ENCODE measurements at regions not wholly inside any gene's neighbourhood (a gene's known extent, or its start where the extent isn't known, plus 50 kb on each side); places are given as distances from the start of the nearest gene placed in this dataset.
"Not testable (repeated sequence)": the region's sequence is repeated elsewhere in the genome, so short reads cannot be mapped to it uniquely, and the experiment has no call there.

DNA sequence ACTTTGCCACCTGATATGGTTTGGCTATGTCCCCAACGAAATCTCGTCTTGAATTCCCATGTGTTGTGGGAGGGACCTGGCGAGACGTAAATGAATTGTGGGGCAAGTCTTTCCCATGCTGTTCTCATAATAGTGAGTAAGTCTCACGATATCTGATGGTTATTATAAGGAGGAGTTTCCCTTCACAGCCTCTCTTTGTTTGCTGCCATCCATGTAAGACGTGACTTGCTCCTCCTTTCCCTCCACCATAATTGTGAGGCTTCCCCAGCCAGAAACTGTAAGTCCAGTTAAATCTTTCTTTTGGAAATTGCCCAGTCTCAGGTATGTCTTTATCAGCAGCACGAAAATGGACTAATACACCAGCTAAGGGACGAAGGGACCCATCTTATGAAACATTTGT, 1303.3 kb downstream of the SUCLG1 start:
- DNase-seq (ENCODE audit: low spot score): no peak

GRCh38 chr2:83143946-83144345, 1315.1 kb downstream of the SUCLG1 start:
- DNase-seq (ENCODE audit: low spot score): no peak

DNA sequence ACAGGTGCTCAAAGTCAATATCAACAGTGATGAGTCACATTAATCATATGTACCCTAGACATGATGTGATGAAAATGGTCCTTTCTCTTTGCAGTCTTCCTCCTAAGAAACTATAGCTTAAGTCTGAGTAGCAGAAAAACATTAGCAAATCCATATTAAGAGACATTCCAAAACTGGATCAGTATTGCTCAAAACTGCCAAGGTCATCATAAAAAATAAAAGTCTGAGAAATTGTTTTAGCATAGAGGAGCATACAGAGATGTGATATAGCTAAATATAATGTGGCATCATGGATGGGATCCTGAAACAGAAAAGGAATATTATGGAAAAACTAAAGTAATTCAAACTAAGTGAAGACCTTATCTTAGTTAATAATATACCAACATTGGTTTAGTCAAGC, 1316.1 kb downstream of the SUCLG1 start:
- no peak for DNase-seq (ENCODE audit: low spot score)

DNA sequence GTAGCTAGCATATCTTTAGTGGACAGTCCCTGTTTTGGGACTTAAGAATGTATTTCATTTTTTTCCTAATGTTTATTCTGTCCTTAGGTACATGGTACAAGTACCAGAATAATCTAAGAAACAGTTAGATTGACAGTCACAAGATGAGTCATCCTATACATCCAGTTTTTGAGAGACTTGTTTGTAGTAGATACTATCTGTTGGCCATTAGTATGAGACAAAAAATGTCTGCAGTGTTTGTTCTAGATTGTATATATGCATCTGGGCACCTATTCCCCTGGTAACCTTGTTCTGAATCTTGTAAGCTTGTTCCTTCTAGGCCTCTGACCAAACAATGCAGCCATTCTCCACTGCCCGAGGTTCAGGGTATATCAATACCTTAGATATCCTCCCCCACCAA, 1343.5 kb downstream of the SUCLG1 start:
- no peak for DNase-seq (ENCODE audit: low spot score)

DNA sequence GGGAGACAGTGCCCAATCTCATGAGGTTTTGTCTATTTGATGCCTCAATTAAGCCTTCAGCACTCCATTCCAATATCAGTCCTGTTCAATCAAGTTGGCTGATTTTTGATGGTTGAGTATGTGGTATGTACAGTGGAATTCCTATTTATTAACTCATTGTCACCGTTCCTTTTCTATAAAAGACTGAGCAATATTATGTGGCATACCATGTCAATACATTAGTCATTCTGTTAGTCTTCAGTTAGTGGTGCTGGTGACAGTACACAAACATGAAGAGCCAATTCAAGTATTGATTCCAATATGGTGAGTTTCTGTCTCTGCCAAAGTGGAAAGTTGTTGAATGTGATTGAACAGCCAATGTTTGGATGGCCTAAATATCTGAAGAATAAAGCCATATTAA, 1343.9 kb downstream of the SUCLG1 start:
- DNase-seq (ENCODE audit: low spot score): no peak

GRCh38 chr2:83113953-83114352, 1345.1 kb downstream of the SUCLG1 start:
- DNase-seq (ENCODE audit: low spot score): no peak

- DNase-seq (ENCODE audit: low spot score): no peak
These were observed 1346.2 kb downstream of the SUCLG1 start for GRCh38 chr2:83112858-83113257.

GRCh38 chr2:83109284-83109683, 1349.8 kb downstream of the SUCLG1 start:
- no peak for DNase-seq (ENCODE audit: low spot score)

GRCh38 chr2:83106853-83107252, 1352.2 kb downstream of the SUCLG1 start:
- DNase-seq (ENCODE audit: low spot score): no peak

- no peak for DNase-seq (ENCODE audit: low spot score)
These were observed 1354.9 kb downstream of the SUCLG1 start for GRCh38 chr2:83104202-83104601.

DNA sequence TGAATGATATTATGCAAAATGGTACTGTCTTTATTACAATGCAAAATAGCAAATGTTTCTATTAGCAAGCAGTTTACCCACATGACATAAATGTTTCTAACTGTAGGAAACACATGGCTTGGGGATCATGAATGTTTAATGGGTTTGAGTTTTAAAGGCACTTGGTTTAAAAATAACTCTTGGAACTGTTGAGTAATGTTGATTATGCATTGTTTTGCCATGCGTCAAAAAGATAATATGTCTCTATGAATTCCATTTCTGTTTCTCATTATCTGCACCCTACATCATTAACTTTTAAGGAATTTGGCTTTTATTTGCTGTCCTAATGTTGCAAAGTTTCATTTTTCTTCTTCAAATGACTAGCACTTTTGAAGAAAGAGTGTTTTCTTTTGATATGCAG, 1355.5 kb downstream of the SUCLG1 start:
- no peak for DNase-seq (ENCODE audit: low spot score)

DNA sequence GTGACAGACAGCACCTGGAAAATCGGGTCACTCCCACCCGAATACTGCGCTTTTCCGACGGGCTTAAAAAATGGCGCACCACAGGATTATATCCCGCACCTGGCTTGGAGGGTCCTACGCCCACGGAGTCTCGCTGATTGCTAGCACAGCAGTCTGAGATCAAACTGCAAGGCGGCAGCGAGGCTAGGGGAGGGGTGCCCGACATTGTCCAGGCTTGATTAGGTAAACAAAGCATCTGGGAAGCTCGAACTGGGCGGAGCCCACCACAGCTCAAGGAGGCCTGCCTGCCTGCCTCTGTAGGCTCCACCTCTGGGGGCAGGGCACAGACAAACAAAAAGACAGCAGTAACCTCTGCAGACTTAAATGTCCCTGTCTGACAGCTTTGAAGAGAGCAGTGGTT, 1370.0 kb downstream of the SUCLG1 start:
- DNase-seq (ENCODE audit: low spot score): not testable (repeated sequence)

GRCh38 chr2:83085869-83086268, 1373.2 kb downstream of the SUCLG1 start:
- DNase-seq (ENCODE audit: low spot score): no peak

- DNase-seq (ENCODE audit: low spot score): no peak
These were observed 1377.0 kb downstream of the SUCLG1 start for GRCh38 chr2:83081826-83082690.

DNA sequence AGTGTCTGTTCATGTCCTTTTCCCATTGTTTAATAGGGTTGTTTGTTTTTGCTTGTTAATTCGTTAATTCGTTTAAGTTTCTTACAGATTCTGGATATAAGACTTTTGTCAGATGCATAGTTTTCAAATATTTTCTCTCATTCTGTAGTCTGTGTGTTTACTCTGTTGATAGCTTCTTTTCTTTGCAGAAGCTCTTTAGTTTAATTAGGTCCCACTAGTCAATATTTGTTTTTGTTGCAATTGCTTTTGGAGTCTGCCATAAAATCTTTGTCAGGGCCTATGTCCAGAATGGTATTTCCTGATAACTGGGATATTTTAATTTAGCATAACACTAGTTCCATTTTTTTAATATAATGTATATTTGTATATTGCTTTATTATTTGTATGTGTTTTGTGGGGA, 1380.1 kb downstream of the SUCLG1 start:
- no peak for DNase-seq (ENCODE audit: low spot score)

DNA sequence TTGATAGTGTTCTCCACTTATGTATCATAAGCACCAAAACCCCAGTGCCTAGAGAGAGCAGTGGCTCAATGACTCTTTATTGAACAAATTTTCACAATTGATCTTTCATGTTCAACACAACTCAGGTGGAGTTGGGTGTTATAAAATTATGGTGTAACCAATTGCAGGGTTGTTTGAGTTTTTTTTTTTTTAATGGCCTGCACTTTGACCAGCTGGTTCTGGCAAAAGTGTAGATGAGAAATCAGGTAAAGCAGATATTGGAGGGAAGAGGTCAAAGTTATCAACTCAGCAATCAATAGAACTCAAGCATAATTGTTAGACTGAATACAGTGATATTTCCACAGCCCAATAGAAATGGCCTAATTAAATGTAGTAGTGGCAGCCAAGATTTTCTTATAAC, 1386.3 kb downstream of the SUCLG1 start:
- no peak for DNase-seq (ENCODE audit: low spot score)

- no peak for DNase-seq (ENCODE audit: low spot score)
These were observed 1387.2 kb downstream of the SUCLG1 start for GRCh38 chr2:83071914-83072313.

- no peak for DNase-seq (ENCODE audit: low spot score)
These were observed 1387.7 kb downstream of the SUCLG1 start for GRCh38 chr2:83071352-83071751.

- no peak for DNase-seq (ENCODE audit: low spot score)
These were observed 1389.4 kb downstream of the SUCLG1 start for GRCh38 chr2:83069724-83070123.

GRCh38 chr2:83068714-83069113, 1390.4 kb downstream of the SUCLG1 start:
- no peak for DNase-seq (ENCODE audit: low spot score)

DNA sequence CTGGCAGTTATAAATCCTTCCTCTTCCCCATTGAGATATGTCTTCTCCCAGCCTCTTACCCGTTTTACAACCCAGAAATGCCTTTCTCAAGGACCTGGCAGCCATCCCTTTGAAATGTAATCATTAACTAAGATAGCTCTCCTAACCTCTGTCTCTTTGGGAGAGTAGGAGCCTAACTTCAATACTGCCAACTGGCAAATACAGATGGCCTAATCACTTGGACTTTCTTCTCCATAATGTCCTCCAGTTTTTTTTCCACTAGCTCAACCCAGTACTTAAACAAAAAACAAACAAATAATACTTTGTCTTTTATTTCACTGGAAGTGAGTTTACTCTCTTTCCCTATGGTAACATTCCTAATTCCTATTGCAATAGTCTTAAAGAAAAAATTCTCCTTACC, 1391.1 kb downstream of the SUCLG1 start:
- no peak for DNase-seq (ENCODE audit: low spot score)

- no peak for DNase-seq (ENCODE audit: low spot score)
These were observed 1395.1 kb downstream of the SUCLG1 start for GRCh38 chr2:83063933-83064332.

- no peak for DNase-seq (ENCODE audit: low spot score)
These were observed 1395.6 kb downstream of the SUCLG1 start for GRCh38 chr2:83063511-83063910.

GRCh38 chr2:83058683-83059082, 1400.4 kb downstream of the SUCLG1 start:
- DNase-seq (ENCODE audit: low spot score): no peak

Measured in putamen (tissue), 1 donor.